KMS-11 (cell line): ENCODE measurements at regions not wholly inside any gene's neighbourhood (a gene's known extent, or its start where the extent isn't known, plus 50 kb on each side); places are given as distances from the start of the nearest gene placed in this dataset.

Experiments used
- H2AFZ ChIP-seq: fragments of 200-600 bp; sonication (generic); 2 replicates; pipeline ENCODE4 v1.6.1; 2016; ENCODE audit warnings: antibody characterized with exemption, mixed run types, low read depth
- H3K27ac ChIP-seq: fragments of 200-600 bp; sonication (generic); 2 replicates; pipeline ENCODE4 v1.6.1; 2016; ENCODE audit warnings: mild to moderate bottlenecking, mixed run types
- H3K27me3 ChIP-seq: fragments of 200-600 bp; sonication (generic); 2 replicates; pipeline ENCODE4 v1.6.1; 2017; ENCODE audit warnings: mild to moderate bottlenecking, low read depth, mixed run types, moderate library complexity; ENCODE audit not compliant: insufficient read depth
- H3K36me3 ChIP-seq: fragments of 200-600 bp; sonication (generic); 2 replicates; pipeline ENCODE4 v1.6.1; 2017; ENCODE audit warnings: mild to moderate bottlenecking, mixed run types; ENCODE audit not compliant: insufficient read depth
- H3K4me1 ChIP-seq: fragments of 200-600 bp; sonication (generic); 2 replicates; pipeline ENCODE4 v1.6.1; 2016; ENCODE audit warnings: mild to moderate bottlenecking, low read depth, mixed run types; ENCODE audit not compliant: poor library complexity, severe bottlenecking
- H3K4me2 ChIP-seq: fragments of 200-600 bp; sonication (generic); 2 replicates; pipeline ENCODE4 v1.7.0; 2016; ENCODE audit warnings: mild to moderate bottlenecking, mixed run types
- H3K4me3 ChIP-seq: fragments of 200-600 bp; sonication (generic); IDR thresholded peaks from 2 replicates; pipeline ENCODE4 v1.6.1; 2017; ENCODE audit warnings: low read depth, low read length, mixed read lengths; ENCODE audit not compliant: insufficient read depth
- H3K79me2 ChIP-seq: fragments of 200-600 bp; sonication (generic); 2 replicates; pipeline ENCODE4 v1.6.1; 2016; ENCODE audit warnings: low read depth, mixed run types; ENCODE audit not compliant: insufficient read depth
- H3K9ac ChIP-seq: fragments of 200-600 bp; sonication (generic); 2 replicates; pipeline ENCODE4 v1.6.1; 2016; ENCODE audit warnings: mild to moderate bottlenecking, mixed run types
- H4K20me1 ChIP-seq: fragments of 200-600 bp; sonication (generic); 2 replicates; pipeline ENCODE4 v1.6.1; 2016; ENCODE audit warnings: mild to moderate bottlenecking, mixed run types; ENCODE audit not compliant: insufficient read depth
- TF ChIP-seq, protein P1 (sequence below): fragments of 200-600 bp; sonication (generic); conservative IDR thresholded peaks from 2 replicates; pipeline ENCODE4 v1.6.1; 2017; ENCODE audit warnings: low read depth, mild to moderate bottlenecking, antibody characterized with exemption, low read length, moderate library complexity, mixed read lengths

GRCh38 chr7:34219153-34219718, 313.9 kb downstream of the BMPER start:
- Histone ChIP-seq H3K36me3 (no peaks in the 10 kb centered on the region), H3K79me2 (no peaks in the 10 kb centered on the region), H3K9ac (no peak overlapping the region), H3K27me3 (no peaks in the 10 kb centered on the region), H3K4me1 (no peaks in the 10 kb centered on the region), H3K27ac (no peak overlapping the region), H3K4me2 (no peak overlapping the region), H4K20me1 (no peaks in the 10 kb centered on the region), H2AFZ (no peak overlapping the region), H3K4me3 (no peak overlapping the region)
- TF ChIP-seq, protein P1, sequence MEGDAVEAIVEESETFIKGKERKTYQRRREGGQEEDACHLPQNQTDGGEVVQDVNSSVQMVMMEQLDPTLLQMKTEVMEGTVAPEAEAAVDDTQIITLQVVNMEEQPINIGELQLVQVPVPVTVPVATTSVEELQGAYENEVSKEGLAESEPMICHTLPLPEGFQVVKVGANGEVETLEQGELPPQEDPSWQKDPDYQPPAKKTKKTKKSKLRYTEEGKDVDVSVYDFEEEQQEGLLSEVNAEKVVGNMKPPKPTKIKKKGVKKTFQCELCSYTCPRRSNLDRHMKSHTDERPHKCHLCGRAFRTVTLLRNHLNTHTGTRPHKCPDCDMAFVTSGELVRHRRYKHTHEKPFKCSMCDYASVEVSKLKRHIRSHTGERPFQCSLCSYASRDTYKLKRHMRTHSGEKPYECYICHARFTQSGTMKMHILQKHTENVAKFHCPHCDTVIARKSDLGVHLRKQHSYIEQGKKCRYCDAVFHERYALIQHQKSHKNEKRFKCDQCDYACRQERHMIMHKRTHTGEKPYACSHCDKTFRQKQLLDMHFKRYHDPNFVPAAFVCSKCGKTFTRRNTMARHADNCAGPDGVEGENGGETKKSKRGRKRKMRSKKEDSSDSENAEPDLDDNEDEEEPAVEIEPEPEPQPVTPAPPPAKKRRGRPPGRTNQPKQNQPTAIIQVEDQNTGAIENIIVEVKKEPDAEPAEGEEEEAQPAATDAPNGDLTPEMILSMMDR: no peak

DNA sequence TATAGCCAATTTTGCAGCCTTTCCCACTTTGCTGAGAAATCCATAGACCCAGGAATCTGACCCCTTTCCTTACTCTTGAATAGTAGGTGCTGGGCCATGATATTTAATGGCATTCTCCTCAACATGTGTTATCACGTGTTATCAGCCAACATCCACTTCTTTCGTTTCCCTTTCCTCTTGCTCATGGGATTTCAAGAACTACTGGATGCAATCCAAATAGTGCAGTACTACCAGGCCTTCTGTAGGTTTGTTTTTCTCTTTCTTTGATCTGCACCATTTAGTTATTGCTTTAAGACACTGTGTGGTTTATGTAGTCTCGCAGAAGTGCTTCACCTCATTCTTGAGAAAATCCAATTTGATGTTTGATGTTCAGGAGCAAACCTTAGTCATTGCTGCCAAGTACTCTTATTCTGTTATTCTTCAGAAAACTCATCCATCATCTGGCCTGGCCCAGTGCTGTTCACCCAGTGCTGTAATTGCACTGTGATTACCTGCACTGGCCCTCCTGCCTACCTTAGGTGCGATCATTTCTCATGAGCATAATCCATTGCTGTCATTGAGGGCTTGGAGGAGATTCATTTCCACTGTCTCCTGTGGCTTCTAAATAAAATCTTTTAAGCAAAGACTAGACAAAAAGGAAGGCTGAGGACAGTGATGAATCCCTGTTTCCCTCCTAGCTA, 315.3 kb downstream of the BMPER start:
- TF ChIP-seq, protein P1: no peak
- Histone ChIP-seq H3K9ac (no peak overlapping the region), H3K79me2 (no peaks in the 10 kb centered on the region), H3K27ac (no peak overlapping the region), H3K4me2 (no peak overlapping the region), H4K20me1 (no peaks in the 10 kb centered on the region), H2AFZ (no peak overlapping the region), H3K4me1 (no peaks in the 10 kb centered on the region), H3K4me3 (no peak overlapping the region), H3K36me3 (no peaks in the 10 kb centered on the region), H3K27me3 (no peaks in the 10 kb centered on the region)

DNA sequence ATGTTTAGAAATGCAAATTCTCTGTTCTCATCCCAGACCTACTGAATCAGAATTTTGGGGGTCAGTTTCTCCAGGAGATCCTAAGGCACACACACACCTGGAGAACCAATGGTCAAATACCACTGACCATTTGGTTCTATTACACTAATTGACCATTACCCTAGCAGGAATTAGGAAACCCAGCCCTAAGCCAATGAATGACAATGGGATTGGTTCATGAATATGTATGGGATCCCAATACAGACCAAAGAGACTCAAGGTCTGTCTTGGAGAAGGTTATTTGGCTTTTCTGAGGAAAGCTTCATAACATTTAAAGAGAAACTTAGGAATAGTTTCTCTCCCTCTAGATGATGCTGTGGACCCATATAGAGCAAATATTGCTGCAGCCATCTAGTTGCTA, 317.0 kb downstream of the BMPER start:
- H3K4me2 ChIP-seq: no peak overlapping the region
- H3K4me1 ChIP-seq: no peaks in the 10 kb centered on the region
- H3K36me3 ChIP-seq: no peaks in the 10 kb centered on the region
- H3K79me2 ChIP-seq: no peaks in the 10 kb centered on the region
- H2AFZ ChIP-seq: no peak overlapping the region
- H3K4me3 ChIP-seq: no peak overlapping the region
- H3K27me3 ChIP-seq: no peaks in the 10 kb centered on the region
- H4K20me1 ChIP-seq: no peaks in the 10 kb centered on the region
- no peak overlapping the region for H3K27ac ChIP-seq
- TF ChIP-seq, protein P1: no peak
- H3K9ac ChIP-seq: no peak overlapping the region

DNA sequence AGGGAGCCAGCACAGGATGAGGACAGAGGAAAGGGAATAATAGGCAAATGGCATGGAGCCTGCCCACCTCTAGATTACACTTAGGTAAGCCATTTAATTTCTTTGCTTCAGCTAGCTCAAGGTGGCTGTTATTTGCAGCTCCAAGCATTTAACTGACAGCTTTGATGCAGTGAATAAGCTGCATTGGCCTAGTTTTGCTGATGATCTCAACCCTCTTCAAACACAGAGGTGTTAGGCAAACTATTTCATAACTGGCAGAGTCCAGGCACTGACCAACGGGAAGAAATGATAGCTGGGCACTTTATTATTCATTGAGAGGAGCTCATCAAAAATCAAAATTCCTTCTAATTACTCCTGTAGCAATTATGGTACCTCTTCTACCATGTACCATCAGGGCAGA, 317.4 kb downstream of the BMPER start:
- Histone ChIP-seq H3K9ac (no peak overlapping the region), H4K20me1 (no peaks in the 10 kb centered on the region), H3K4me3 (no peak overlapping the region), H3K4me2 (no peak overlapping the region), H3K27me3 (no peaks in the 10 kb centered on the region), H3K4me1 (no peaks in the 10 kb centered on the region), H2AFZ (no peak overlapping the region), H3K27ac (no peak overlapping the region), H3K36me3 (no peaks in the 10 kb centered on the region), H3K79me2 (no peaks in the 10 kb centered on the region)
- TF ChIP-seq, protein P1: no peak
